Natural killer cell (primary cell): ENCODE measurements at regions not wholly inside any gene's neighbourhood (a gene's known extent, or its start where the extent isn't known, plus 50 kb on each side); places are given as distances from the start of the nearest gene placed in this dataset.

Experiments
- ATAC-seq, 3 donors: fragments of 150-1000 bp in 2 of 3; fragments of 200-7000 bp in 1 of 3; cut with Tn5 transposase; 1 replicate in 1 of 3; 2 replicates in 2 of 3; pipeline ENCODE4 v1.10.0; 2021; ENCODE audit warnings: mild to moderate bottlenecking in 2 of 3, moderate library complexity in 2 of 3
- DNase-seq, 2 donors: peaks; one replicate each; pipeline versions ENCODE4 v3.0.0 to v3.0.0-alpha.2; 2013 to 2021; ENCODE audit warnings: mixed read lengths in 1 of 2
- H3K27ac ChIP-seq: one replicate; pipeline ENCODE4 v1.5.1; 2013; ENCODE audit warnings: mild to moderate bottlenecking, low read length
- H3K27me3 ChIP-seq: one replicate; pipeline ENCODE4 v1.6.1; 2013; ENCODE audit warnings: low read length; ENCODE audit not compliant: control insufficient read depth, insufficient read depth
- H3K36me3 ChIP-seq: one replicate; pipeline ENCODE4 v1.6.1; 2013; ENCODE audit warnings: low read length; ENCODE audit not compliant: control insufficient read depth, insufficient read depth
- H3K4me1 ChIP-seq: one replicate; pipeline ENCODE4 v1.6.1; 2013; ENCODE audit warnings: low read length; ENCODE audit not compliant: control insufficient read depth, insufficient read depth
- H3K4me3 ChIP-seq: one replicate; pipeline ENCODE4 v1.5.1; 2013; ENCODE audit warnings: low read length
- H3K9me3 ChIP-seq: one replicate; pipeline ENCODE4 v1.6.1; 2013; ENCODE audit warnings: low read length; ENCODE audit not compliant: control insufficient read depth, insufficient read depth
- H3K27ac Mint-ChIP-seq, 2 donors: one replicate each; pipeline ENCODE4 v1.8.0; 2022; ENCODE audit warnings: mild to moderate bottlenecking in 2 of 2, mixed read lengths in 2 of 2, moderate library complexity in 1 of 2
- H3K27me3 Mint-ChIP-seq, 2 donors: one replicate each; pipeline ENCODE4 v1.8.0; 2022; ENCODE audit warnings: low read depth in 2 of 2, mixed read lengths in 2 of 2
- H3K36me3 Mint-ChIP-seq: one replicate; pipeline ENCODE4 v1.8.0; 2022; ENCODE audit warnings: mixed read lengths
- H3K4me1 Mint-ChIP-seq, 2 donors: one replicate each; pipeline ENCODE4 v1.8.0; 2022; ENCODE audit warnings: mixed read lengths in 2 of 2
- H3K4me3 Mint-ChIP-seq: one replicate; pipeline ENCODE4 v1.8.0; 2022; ENCODE audit warnings: mild to moderate bottlenecking, moderate library complexity, mixed read lengths
- H3K9me3 Mint-ChIP-seq, 2 donors: one replicate each; pipeline ENCODE4 v1.8.0; 2022; ENCODE audit warnings: mixed read lengths in 2 of 2
- CTCF ChIP-seq: fragments of 200-600 bp; IDR thresholded peaks from one replicate; pipeline ENCODE4 v1.8.0; 2022; ENCODE audit warnings: antibody characterized with exemption
- WGBS: methylation state at CpG from one replicate; pipeline ENCODE4 v1.1.7; 2013; ENCODE audit warnings: missing lambda C conversion rate; ENCODE audit not compliant: insufficient coverage; 5-methylcytosine and 5-hydroxymethylcytosine counted together
- intact Hi-C: fragments of 100-400 bp; cut with micrococcal nuclease; formaldehyde crosslinking; loops from one replicate; pipeline ENCODE4 v1.14.2; 2022

- intact Hi-C loops, result no loop called here
- TF ChIP-seq CTCF, result no peak
- H3K4me3 Mint-ChIP-seq, result no peak overlapping the region
- H3K9me3 Mint-ChIP-seq, result peaks cover 2 to 3% of the 10 kb centered on the region in 2 donors
- H3K4me1 Mint-ChIP-seq, result no peaks in the 10 kb centered on the region
- H3K27me3 Mint-ChIP-seq, result no peaks in the 10 kb centered on the region
- Histone ChIP-seq H3K4me3 (no peak overlapping the region), H3K36me3 (no peaks in the 10 kb centered on the region), H3K9me3 (no peaks in the 10 kb centered on the region), H3K4me1 (no peaks in the 10 kb centered on the region), H3K27me3 (no peaks in the 10 kb centered on the region), H3K27ac (no peak overlapping the region)
- no peaks in the 10 kb centered on the region for H3K36me3 Mint-ChIP-seq
- ATAC-seq (no peak), DNase-seq (no peak)
- H3K27ac Mint-ChIP-seq, result no peak overlapping the region
These were observed 137.7 kb upstream of the TMEM108 start for GRCh38 chr3:132900481-132900880.

DNA sequence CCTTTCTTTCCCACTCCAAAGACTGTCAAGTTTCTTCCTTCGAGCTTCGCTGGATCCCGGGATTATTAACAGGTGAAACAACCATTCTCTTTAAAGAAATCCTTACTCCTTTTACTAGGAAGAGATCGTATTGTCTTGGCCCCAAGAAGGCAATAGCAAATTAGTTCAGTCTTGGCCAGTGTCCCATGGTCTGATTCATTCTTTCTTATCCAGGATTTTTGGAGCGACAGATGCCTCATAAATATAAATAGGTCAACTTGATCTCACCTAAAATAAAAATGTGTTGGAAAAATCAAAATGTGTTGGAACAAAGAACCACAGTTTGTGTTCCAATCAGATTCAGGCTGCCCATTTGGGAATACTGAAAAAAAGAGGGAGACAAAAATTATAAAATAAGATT, 140.1 kb upstream of the TMEM108 start:
- Mint-ChIP-seq H3K27me3 (no peaks in the 10 kb centered on the region), H3K4me3 (no peak overlapping the region), H3K4me1 (no peaks in the 10 kb centered on the region), H3K9me3 (peaks cover 1 to 3% of the 10 kb centered on the region in 2 donors), H3K27ac (no peak overlapping the region), H3K36me3 (no peaks in the 10 kb centered on the region)
- no peak for DNase-seq
- 90% methylated on average over 5 of the region's 5 CpGs for WGBS
- Histone ChIP-seq H3K4me3 (no peak overlapping the region), H3K27me3 (no peaks in the 10 kb centered on the region), H3K4me1 (no peaks in the 10 kb centered on the region), H3K36me3 (no peaks in the 10 kb centered on the region), H3K27ac (no peak overlapping the region), H3K9me3 (peaks cover 3% of the 10 kb centered on the region)
- intact Hi-C loops, result no loop called here
- TF ChIP-seq CTCF, result no peak
- ATAC-seq, result no peak

DNA sequence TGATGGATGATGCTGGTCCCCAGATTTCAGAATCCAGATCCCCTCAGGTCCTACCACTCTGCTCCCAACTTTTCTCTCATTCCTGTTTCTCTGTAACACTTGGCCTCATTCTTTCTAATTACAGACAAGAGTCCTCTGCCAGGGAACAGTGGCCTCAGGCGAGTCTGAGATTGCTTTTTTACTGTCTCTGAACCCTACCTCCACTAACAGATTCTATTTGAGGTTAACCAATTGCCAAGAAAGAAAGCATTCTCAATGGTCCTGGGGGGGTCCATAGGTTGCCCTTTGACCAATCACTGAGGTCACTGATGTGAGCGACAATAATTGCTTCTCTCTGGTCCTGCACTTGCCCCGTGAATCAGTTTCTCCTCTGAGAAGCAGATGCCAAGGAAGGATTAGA, 145.2 kb upstream of the TMEM108 start:
- Mint-ChIP-seq H3K4me1 (no peaks in the 10 kb centered on the region), H3K4me3 (no peak overlapping the region), H3K9me3 (peaks cover 2 to 3% of the 10 kb centered on the region in 2 donors), H3K27ac (no peak overlapping the region), H3K36me3 (no peaks in the 10 kb centered on the region), H3K27me3 (no peaks in the 10 kb centered on the region)
- Histone ChIP-seq H3K4me3 (no peak overlapping the region), H3K27me3 (no peaks in the 10 kb centered on the region), H3K9me3 (peaks cover 3% of the 10 kb centered on the region), H3K27ac (no peak overlapping the region), H3K4me1 (no peaks in the 10 kb centered on the region), H3K36me3 (no peaks in the 10 kb centered on the region)
- TF ChIP-seq CTCF, result no peak
- ATAC-seq (no peak), DNase-seq (no peak)
- intact Hi-C loops, result no loop called here
- 93% methylated on average over 3 of the region's 3 CpGs for WGBS

- intact Hi-C loops, result no loop called here
- no peak overlapping the region for H3K4me3 ChIP-seq
- WGBS, result 68% methylated on average over 5 of the region's 5 CpGs
These were observed 156.3 kb upstream of the TMEM108 start for GRCh38 chr3:132881756-132882409.

More at GRCh38 chr3:132881756-132882409, 156.3 kb upstream of the TMEM108 start:
- no peak for DNase-seq
- TF ChIP-seq CTCF, result no peak
- Mint-ChIP-seq H3K9me3 (peaks cover 0 to 17% of the 10 kb centered on the region in 2 donors), H3K27me3 (no peaks in the 10 kb centered on the region), H3K27ac (no peak overlapping the region), H3K4me1 (no peaks in the 10 kb centered on the region), H3K4me3 (no peak overlapping the region), H3K36me3 (no peaks in the 10 kb centered on the region)
- peak in 1 of 3 donors; percentile 42 for ATAC-seq
- H3K9me3 ChIP-seq, result no peaks in the 10 kb centered on the region
- H3K27ac ChIP-seq, result no peak overlapping the region
- H3K36me3 ChIP-seq, result no peaks in the 10 kb centered on the region
- H3K4me1 ChIP-seq, result no peaks in the 10 kb centered on the region
- no peaks in the 10 kb centered on the region for H3K27me3 ChIP-seq
